K562 (cell line): ENCODE measurements at regions not wholly inside any gene's neighbourhood (a gene's known extent, or its start where the extent isn't known, plus 50 kb on each side); places are given as distances from the start of the nearest gene placed in this dataset.

ENCODE experiments used
- BCLAF1 ChIP-seq, 2 experiments: fragments of 450-650 bp in 1 of 2; IDR thresholded peaks; 2 replicates each; pipeline ENCODE4 v1.6.1; 2011 to 2017; ENCODE audit warnings: low read depth in 2 of 2, antibody characterized with exemption in 1 of 2, borderline replicate concordance in 1 of 2, low read length in 1 of 2, mild to moderate bottlenecking in 1 of 2, mixed read lengths in 1 of 2; ENCODE audit not compliant: control insufficient read depth in 1 of 2
- BMI1 ChIP-seq: fragments of 150-350 bp; IDR thresholded peaks from 2 replicates; pipeline ENCODE4 v1.6.1; 2014; ENCODE audit warnings: low read length
- CC2D1A ChIP-seq: fragments of 450-650 bp; IDR thresholded peaks from 2 replicates; pipeline ENCODE4 v1.6.1; 2017; ENCODE audit warnings: mild to moderate bottlenecking
- CXXC5 ChIP-seq: fragments of 250-450 bp; sonication (Bioruptor Pico); IDR thresholded peaks from 2 replicates; pipeline ENCODE4 v1.8.0; 2022; ENCODE audit warnings: inconsistent platforms, mild to moderate bottlenecking, moderate library complexity
- DEAF1 ChIP-seq: fragments of 450-650 bp; formaldehyde crosslinking; IDR thresholded peaks from 2 replicates; pipeline ENCODE4 v1.4.0; 2020; ENCODE audit warnings: mild to moderate bottlenecking, moderate library complexity
- KLF1 ChIP-seq: fragments of 450-650 bp; IDR thresholded peaks from 2 replicates; pipeline ENCODE4 v1.6.1; 2016; ENCODE audit warnings: missing genetic modification characterization, missing compliant biosample characterization
- MEIS2 ChIP-seq: fragments of 450-650 bp; IDR thresholded peaks from 2 replicates; pipeline ENCODE4 v1.6.1; 2014; ENCODE audit warnings: mild to moderate bottlenecking; ENCODE audit not compliant: partially characterized antibody
- MXD1 ChIP-seq: fragments of 250-450 bp; sonication (Bioruptor Pico); IDR thresholded peaks from 2 replicates; pipeline ENCODE4 v1.8.0; 2021; ENCODE audit warnings: borderline replicate concordance, mild to moderate bottlenecking, moderate library complexity; ENCODE audit not compliant: poor library complexity, severe bottlenecking
- POLR2AphosphoS2 ChIP-seq: IDR thresholded peaks from 2 replicates; pipeline ENCODE4 v1.6.1; 2012; ENCODE audit warnings: low read length, improper control_type of control experiment
- TAF15 ChIP-seq: fragments of 200-400 bp; formaldehyde crosslinking; IDR thresholded peaks from 2 replicates; pipeline ENCODE4 v1.6.1; 2017; ENCODE audit warnings: mild to moderate bottlenecking, low read depth, low read length, moderate library complexity
- TCF7L2 ChIP-seq: fragments of 150-350 bp; IDR thresholded peaks from 2 replicates; pipeline ENCODE4 v1.6.1; 2016; ENCODE audit warnings: low read depth, mild to moderate bottlenecking, low read length, moderate library complexity
- ZNF239 ChIP-seq: fragments of 250-450 bp; sonication (Bioruptor Pico); IDR thresholded peaks from 2 replicates; pipeline ENCODE4 v1.4.0; 2020; ENCODE audit warnings: mild to moderate bottlenecking
- ZNF445 ChIP-seq: fragments of 250-450 bp; sonication (Bioruptor Pico); IDR thresholded peaks from 2 replicates; pipeline ENCODE4 v1.4.0; 2020; ENCODE audit warnings: low read depth, mild to moderate bottlenecking, moderate library complexity
- ZNF57 ChIP-seq: fragments of 450-650 bp; formaldehyde crosslinking; IDR thresholded peaks from 2 replicates; pipeline ENCODE4 v1.4.0; 2020; ENCODE audit warnings: mild to moderate bottlenecking, moderate library complexity

GRCh38 chr6:10196090-10196489 is 218.8 kb downstream of the TFAP2A start (continued):
- TF ChIP-seq BCLAF1 (IDR thresholded peaks at IDR 0.05; ENCODE audit: borderline replicate concordance in 1 of 2, control insufficient read depth in 1 of 2, low read depth in 2 of 2, low read length in 1 of 2) (no peak), KLF1 (tag) (no peak), MEIS2 (no peak), BMI1 (no peak), ZNF445 (CRISPR knock-in tag) (no peak), TCF7L2 (no peak), CXXC5 (no peak), MXD1 (CRISPR knock-in tag) (no peak), TAF15 (no peak), ZNF57 (CRISPR knock-in tag) (no peak), ZNF239 (CRISPR knock-in tag) (no peak), CC2D1A (no peak), POLR2AphosphoS2 (no peak), DEAF1 (CRISPR knock-in tag) (no peak)
